VCaP (cell line): ENCODE measurements at regions not wholly inside any gene's neighbourhood (a gene's known extent, or its start where the extent isn't known, plus 50 kb on each side); places are given as distances from the start of the nearest gene placed in this dataset.

Experiments used
- H3K27ac ChIP-seq: fragments of 450-650 bp; 2 replicates; pipeline ENCODE4 v1.5.1; 2017
- TF ChIP-seq, protein P1 (sequence below): fragments of 450-650 bp; conservative IDR thresholded peaks from 2 replicates; pipeline ENCODE4 v1.5.1; 2017; ENCODE audit warnings: mild to moderate bottlenecking, moderate library complexity

DNA sequence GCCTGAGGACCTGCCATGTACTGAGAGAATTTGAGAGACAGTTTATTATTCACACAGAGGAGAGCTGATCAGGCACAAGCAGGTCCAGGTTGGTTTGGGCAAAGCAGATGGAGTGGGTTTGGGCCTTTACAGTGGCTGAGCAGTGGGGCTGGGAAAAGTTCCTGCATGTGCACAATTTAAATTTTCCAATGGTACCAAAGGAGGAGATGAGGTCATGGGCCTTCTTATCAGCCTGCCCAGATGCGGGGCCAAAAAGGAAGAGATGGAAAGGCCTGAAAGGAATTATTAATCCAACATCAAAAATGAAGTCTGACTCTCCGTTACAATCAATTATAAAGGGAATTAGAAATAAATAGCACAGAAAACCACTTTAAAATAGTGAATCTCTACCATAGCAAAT lies 367.6 kb downstream of the TMEM135 start:
- H3K27ac ChIP-seq, result no peak overlapping the region
- TF ChIP-seq, protein P1, sequence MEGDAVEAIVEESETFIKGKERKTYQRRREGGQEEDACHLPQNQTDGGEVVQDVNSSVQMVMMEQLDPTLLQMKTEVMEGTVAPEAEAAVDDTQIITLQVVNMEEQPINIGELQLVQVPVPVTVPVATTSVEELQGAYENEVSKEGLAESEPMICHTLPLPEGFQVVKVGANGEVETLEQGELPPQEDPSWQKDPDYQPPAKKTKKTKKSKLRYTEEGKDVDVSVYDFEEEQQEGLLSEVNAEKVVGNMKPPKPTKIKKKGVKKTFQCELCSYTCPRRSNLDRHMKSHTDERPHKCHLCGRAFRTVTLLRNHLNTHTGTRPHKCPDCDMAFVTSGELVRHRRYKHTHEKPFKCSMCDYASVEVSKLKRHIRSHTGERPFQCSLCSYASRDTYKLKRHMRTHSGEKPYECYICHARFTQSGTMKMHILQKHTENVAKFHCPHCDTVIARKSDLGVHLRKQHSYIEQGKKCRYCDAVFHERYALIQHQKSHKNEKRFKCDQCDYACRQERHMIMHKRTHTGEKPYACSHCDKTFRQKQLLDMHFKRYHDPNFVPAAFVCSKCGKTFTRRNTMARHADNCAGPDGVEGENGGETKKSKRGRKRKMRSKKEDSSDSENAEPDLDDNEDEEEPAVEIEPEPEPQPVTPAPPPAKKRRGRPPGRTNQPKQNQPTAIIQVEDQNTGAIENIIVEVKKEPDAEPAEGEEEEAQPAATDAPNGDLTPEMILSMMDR, result no peak

DNA sequence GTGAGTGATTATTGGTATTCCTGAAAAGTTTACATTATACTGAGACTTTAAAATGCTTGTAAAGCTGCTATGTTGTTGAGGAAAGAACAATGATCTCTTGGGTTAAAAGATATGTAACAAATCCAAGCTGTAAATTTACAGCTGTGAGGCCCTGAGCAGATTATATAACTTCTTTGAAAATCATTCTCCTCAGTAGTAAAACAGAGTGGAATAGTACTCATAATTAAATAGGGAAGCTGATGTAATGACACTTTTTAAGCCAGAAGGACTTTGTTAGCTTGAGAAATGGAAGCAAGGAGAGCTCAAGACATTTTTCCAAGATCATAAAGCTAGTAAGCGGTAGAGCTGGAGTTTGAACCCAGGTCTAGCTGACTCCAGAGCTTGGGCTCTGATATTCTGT lies 363.9 kb downstream of the TMEM135 start:
- H3K27ac ChIP-seq, result no peak overlapping the region
- TF ChIP-seq, protein P1, result no peak

DNA sequence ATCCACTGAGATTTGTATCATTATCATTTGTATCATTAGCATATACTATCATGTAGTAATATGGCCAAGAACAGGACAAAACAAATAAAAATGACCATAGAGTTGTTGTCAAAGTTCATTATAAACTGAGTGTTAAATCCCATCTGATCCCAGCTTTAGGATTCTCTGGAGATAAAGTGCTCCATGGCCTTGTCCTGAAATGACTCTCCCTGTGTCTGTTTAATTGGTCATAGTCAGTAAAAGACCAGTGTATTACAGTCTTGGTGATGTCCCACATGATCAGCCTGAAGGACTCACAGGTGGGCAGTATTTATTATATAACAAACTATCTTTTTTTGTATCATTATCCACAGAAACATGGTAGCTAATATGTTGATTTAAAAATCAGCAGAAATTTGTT lies 361.6 kb downstream of the TMEM135 start:
- no peak overlapping the region for H3K27ac ChIP-seq
- TF ChIP-seq, protein P1, result no peak

DNA sequence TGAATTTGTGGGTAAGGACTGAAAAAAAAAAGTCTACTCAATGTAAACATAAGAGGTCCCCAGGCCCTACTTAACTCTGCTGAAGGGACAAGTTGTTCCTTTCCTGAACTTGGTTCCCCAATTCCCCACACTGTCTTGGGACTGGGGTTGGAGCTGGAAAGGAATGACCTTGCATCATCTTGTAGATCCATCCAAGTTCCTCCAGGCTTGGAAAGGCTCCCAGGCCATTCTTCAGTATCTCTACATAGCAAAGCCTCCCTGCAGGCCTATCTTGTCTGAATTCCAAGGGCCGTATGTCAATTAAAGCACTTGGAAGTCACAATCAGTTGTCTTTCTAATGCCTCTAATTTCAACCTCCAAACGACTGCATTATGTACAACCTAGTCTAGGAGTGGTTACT lies 361.2 kb downstream of the TMEM135 start:
- no peak overlapping the region for H3K27ac ChIP-seq
- TF ChIP-seq, protein P1, result no peak

DNA sequence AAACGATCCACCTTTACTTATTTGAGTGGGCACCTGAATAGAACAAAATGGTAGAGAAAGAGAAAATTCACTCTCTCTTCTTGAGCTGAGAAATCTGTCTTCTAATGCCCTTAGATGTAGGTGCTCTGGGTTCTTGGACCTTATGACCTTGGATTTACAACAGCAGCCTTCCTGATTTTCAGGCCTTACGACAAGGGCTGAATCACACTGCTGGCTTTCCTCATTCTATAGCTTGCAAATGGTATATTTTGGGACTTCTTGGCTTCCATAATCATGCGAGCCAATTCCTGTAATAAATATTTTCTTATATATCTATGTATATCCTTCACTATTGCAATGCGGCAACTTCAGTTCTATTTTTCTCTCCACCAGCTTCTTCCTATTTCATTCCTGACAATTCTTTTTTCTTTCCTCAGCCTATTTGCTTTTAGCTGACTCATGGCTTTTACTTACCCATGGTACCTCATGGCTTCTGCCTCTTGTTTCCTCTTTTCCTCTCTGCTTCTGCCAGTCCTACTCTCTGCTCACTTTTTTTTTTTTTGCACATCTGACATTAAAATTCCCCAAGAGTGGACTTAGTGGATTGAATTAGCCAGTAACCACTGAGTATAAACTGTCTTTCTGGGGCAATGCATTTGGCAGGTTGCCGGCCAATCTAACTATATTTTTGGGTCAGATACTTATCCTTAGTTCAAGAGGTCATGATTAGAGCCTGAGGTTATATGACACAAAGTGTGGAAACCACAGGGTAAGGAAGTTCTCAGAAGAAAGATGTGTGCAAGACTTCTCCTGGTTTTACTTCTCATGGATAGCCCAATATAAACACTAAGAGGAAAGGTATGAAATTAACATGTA lies 359.5 kb downstream of the TMEM135 start:
- TF ChIP-seq, protein P1, result no peak
- H3K27ac ChIP-seq, result no peak overlapping the region

DNA sequence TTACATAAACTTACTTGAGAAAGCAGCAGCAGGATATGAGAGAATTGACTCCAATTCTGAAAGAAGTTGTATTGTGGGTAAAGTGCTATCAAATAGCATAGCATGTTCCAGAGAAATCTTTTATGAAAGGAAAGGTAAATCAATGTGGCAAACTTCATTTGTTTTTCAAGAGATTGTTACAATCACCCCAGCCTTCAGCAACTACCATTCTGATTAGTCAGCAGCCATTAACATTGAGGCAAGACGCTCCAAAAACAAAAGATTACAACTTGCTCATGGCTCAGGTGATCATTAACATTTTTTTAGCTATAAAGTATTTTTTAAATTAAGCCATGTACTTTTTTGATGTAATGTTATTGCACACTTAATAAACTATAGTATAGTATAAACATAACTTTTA lies 357.2 kb downstream of the TMEM135 start:
- no peak overlapping the region for H3K27ac ChIP-seq
- TF ChIP-seq, protein P1, result no peak

DNA sequence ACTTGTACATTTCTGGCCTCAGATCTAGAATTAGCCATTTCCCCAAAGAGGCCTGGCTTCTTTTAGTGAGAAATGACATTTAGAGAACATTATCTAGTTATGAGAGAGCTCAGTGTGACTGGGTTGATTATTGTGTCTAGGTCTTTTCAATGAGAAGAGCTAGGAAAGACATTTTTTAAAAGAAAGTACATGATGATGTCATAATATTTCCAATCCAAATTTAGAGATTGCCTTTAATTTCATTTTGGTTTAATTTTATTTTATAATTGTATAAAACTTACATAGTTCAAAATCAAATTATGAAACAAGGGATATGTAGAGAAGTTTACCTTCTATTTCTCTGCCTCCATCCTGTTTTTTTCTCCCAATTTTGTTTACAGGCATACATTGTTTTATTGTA lies 354.9 kb downstream of the TMEM135 start:
- TF ChIP-seq, protein P1, result no peak
- H3K27ac ChIP-seq, result no peak overlapping the region
